Islet precursor cell (in vitro differentiated cells): ENCODE measurements at regions not wholly inside any gene's neighbourhood (a gene's known extent, or its start where the extent isn't known, plus 50 kb on each side); places are given as distances from the start of the nearest gene placed in this dataset.

Experiments used
- DNase-seq: peaks from one replicate; pipeline ENCODE4 v3.0.0-alpha.2; 2018

DNA sequence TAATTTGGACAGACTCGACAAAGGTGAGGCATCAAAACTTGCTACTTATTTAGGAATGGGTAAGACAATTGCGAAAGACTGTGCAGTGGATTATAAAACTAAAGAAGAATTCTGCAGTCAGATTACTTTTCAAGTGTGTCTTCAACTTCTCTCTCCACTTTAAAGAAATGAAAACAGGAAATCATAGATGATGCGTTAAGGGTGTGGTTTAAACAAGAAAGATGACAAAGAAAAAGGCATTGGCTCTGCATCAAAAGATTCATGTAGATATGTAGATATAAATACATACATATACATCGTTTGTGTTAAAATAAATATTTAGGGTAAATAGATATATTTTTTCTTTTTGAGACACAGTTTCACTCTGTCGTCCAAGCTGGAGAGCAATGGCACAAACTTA lies 74.6 kb upstream of the PARP11 start:
- no peak for DNase-seq

- no peak for DNase-seq
Observed at GRCh38 chr12:3945671-3946070, 72.5 kb upstream of the PARP11 start.

DNA sequence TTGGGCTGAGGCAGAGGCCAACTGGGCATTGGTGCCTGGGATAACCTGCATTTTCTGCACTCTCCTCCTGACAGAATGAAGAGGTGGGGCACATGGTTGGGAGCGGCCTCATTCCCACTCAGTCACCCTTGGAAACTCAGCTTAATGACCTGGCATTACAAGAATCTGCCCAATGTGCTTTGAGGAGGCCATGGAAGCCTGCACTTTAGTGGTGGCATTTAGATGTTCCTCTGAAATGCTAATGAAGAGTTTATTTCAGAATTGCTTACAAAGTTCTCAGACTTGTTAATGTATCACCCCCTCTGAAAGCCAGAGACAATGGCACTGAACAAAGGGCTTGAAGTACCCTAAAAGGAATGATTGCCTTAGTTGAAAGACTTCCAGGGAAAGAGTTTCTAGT lies 71.4 kb upstream of the PARP11 start:
- peak; percentile 78 for DNase-seq

- no peak for DNase-seq
Observed at GRCh38 chr12:3938042-3938544, 64.9 kb upstream of the PARP11 start.

DNA sequence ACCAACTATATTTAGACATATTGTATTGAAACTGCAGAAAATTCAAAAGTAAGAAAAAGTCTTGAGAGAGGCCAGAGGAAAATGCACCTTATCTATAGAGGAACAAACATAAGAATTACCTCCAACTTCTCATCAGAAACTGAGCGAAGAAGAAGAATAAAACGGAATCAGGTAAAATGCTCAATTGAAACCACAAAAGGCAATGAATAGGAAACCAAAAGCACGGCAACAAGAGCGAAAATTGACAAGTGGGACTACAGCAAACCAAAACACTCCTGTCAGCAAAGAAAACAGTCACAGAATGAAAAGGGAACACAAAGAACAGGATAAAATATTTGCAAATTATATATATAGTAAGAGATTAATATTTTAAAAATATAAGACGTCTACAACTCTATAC lies 61.9 kb upstream of the PARP11 start:
- no peak for DNase-seq

GRCh38 chr12:3933819-3934192 lies 60.6 kb upstream of the PARP11 start:
- no peak for DNase-seq

- DNase-seq, result no peak
Observed at GRCh38 chr12:3933074-3933818, 60.0 kb upstream of the PARP11 start.

DNA sequence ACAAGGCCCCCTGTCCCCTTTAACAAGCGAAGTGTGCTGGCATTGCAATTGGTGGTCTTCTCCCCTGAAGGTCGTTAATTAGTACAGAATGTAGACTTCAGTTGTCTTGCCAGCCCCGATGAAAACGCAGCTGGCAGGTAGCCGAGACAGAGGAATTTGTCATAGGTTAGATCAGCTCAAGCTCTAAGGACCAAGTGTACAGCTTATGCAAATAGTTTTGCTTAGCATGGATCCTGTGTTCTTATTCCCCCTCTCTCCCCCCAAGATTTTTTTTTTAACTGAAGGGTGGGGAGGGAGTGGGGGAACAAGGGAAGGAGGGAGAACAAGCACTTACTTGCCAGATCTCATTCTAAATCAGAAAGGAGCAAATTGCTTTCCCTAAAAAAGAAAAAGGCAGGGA lies 58.6 kb upstream of the PARP11 start:
- no peak for DNase-seq

GRCh38 chr12:3931206-3931605 lies 58.0 kb upstream of the PARP11 start:
- DNase-seq, result no peak

DNA sequence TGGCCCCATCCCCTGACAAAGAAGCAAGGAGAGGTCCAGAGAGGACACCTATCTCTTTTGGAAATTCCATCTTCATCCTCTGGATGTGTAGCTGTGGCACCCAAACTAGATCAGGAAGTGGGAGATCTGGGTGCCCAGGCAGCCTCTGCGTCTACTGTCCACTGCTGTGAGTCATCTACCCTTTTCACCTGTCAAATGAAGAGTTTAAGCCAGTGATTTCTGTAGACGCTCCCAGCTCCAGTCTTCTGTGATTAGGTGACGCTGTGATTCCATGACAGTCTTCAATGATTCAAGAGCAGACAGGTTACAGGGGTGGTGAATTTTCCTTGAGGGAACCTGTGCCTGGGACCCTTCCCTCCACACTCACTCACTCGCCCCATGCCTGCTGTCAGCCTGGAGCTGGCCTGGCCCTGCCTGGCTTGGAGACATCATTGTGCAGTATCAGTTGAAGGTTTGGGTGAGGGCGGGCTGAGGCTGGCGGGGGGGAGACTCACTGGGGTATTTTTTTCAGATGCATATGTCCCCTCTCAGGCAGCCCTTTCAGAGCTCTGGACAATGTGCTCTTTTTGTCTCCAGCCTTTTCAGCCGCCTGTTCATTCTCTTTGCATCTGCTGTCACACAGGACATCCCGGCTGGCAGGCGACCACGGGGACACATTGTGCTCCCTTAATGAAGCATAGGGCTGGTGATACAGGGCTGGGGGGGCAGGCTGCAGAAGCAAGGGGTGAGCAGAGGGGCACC lies 56.8 kb upstream of the PARP11 start:
- no peak for DNase-seq

- no peak for DNase-seq
Observed at GRCh38 chr12:3928538-3929184, 55.5 kb upstream of the PARP11 start.

- no peak for DNase-seq
Observed at GRCh38 chr12:3925621-3926020, 52.4 kb upstream of the PARP11 start.

- DNase-seq, result no peak
Observed at GRCh38 chr12:3924761-3925160, 51.6 kb upstream of the PARP11 start.

GRCh38 chr12:3923021-3923420 lies 49.8 kb upstream of the PARP11 start:
- no peak for DNase-seq
